ENCODE measurements at regions not wholly inside any gene's neighbourhood (a gene's known extent, or its start where the extent isn't known, plus 50 kb on each side); places are given as distances from the start of the nearest gene placed in this dataset.

DNA sequence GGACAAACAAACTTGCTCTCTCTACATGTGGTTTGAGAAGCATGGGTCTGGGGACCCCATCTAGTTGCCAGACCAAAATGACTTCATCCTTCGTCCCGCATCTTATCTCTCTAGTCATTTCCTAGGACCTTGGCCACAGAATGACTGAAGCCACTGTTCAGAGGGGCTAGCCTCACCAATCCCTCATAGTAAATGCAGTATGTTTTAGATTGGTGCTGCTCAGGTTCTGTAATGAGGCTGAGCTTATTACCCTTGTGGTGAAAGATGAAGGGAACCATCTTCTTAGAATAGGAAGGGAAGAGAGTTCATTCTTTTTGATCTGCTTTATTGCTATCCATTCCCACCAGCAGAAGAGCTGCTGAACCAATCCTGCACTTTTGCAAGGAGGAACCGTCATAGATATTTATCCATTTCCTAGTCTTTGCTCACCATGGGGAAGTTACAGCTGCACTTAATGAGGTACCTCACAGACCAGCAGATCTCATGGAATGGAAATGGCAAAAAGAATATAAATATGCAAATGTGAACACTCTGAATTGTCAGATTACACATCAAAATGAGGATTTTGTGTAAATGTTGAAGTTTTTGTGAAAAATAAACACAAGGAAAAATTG is 436.7 kb downstream of the LPIN1 start:
- no peak overlapping the region for H3K27ac ChIP-seq
- TF ChIP-seq, protein P1, sequence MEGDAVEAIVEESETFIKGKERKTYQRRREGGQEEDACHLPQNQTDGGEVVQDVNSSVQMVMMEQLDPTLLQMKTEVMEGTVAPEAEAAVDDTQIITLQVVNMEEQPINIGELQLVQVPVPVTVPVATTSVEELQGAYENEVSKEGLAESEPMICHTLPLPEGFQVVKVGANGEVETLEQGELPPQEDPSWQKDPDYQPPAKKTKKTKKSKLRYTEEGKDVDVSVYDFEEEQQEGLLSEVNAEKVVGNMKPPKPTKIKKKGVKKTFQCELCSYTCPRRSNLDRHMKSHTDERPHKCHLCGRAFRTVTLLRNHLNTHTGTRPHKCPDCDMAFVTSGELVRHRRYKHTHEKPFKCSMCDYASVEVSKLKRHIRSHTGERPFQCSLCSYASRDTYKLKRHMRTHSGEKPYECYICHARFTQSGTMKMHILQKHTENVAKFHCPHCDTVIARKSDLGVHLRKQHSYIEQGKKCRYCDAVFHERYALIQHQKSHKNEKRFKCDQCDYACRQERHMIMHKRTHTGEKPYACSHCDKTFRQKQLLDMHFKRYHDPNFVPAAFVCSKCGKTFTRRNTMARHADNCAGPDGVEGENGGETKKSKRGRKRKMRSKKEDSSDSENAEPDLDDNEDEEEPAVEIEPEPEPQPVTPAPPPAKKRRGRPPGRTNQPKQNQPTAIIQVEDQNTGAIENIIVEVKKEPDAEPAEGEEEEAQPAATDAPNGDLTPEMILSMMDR (conservative IDR thresholded peaks at IDR 0.05), result no peak

DNA sequence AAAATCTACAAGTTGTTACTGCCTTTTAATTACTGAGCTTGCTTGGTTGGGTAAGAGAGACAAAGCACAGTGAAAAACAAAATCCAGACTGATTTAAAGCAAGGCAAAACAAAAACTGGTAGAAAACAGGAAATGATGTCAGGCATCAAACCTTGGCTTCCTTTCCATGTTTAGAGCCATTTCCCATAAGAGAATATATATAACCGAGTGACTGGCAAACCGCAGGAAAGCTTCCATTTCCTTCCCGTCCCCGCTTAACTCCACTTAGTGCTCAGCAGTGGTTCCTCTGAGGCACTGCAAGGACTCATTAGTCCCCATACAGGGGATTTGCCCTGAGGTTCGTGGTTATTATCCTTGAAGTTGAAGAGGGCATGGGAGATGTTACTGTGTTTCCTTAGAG is 446.3 kb downstream of the LPIN1 start:
- TF ChIP-seq, protein P1 (conservative IDR thresholded peaks at IDR 0.05), result no peak
- H3K27ac ChIP-seq, result no peak overlapping the region

DNA sequence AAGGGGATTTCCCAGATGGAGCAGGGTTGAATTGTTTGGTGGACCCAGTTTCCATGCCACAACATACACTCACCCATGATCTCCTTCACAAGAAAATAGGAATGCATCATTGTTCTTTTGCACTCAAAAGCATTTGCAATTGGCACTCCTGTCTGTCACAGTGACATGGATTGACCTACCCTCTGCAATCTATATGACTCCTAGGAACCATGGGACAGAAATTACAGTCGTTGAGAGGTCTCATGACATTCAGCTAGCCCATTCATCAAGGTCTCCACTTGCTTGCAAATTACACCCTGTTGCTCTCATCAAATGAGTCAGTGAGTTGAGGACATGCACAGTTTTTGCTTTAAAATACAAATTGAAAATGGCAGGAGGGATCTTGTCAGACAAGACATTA is 448.5 kb downstream of the LPIN1 start:
- H3K27ac ChIP-seq, result no peak overlapping the region
- TF ChIP-seq, protein P1 (conservative IDR thresholded peaks at IDR 0.05), result no peak

DNA sequence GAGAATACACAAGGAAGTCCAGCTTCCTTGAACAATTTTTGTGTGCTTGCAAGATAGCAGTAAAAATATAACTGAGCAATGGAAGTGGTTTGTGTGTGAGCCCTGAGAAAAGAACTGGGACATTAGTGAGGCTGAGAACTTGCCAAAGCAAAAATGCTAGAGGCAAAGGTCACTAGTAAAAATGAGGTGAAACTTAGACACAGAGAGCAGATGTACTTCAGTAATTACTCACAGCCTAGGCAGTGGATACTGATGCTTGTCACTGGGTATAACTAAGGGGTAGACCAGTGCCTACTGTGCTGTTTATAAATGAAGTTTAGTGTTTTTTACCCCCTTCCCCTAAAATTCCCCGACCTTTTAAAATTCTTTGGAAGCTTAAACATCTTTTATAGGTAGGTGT is 450.1 kb downstream of the LPIN1 start:
- TF ChIP-seq, protein P1 (conservative IDR thresholded peaks at IDR 0.05), result no peak
- H3K27ac ChIP-seq, result no peak overlapping the region

DNA sequence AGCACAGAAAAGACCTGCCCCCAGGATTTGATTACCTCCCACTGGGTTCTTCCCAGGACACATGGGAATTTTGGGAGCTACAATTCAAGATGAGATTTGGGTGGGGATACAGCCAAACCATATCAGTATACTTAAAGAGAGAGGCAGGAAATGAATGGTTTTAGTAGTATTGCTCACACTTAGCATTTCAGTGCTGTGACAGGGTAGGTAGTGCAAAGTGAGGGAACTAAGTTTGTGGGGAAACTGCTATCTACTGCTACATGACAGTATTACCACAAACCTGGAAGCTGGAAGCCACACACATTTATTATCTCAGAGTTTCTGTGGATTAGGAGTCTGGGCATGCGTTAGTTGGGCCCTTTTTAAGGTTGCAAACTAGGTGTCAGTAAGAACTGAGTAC is 450.7 kb downstream of the LPIN1 start:
- no peak overlapping the region for H3K27ac ChIP-seq
- TF ChIP-seq, protein P1 (conservative IDR thresholded peaks at IDR 0.05), result no peak

DNA sequence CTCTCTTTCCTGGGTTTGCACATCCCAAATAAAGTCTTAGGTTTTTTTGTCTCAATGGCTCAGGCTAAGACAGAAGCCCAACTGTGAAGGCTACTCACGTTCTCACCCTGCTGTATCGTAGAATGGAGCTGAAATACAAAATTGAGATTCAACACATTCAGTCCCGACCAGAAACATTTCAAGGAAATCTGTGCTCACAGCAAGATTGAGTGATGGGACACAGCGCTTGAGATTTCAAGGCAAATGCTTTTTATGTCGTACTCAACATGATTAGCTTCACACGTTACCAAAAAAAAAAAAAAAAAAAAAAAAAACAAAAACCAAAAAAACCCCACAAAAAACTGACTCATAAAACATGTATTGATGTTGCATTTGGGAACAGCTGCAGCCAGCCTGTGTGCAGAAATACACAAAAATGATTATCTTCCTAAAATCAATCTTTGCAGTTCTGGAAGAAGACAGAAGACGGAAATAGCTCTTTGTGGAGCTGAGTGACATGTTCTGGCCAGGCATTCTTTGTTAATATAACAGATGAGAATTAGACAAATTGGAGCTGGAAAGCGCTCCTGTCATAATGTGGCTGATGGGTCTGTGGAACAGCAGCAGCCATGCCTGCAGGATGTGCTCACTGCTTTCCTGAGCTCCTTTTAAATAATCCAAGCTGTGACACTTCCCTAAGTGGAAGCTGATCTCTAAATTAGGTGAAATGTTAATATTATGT is 453.2 kb downstream of the LPIN1 start:
- no peak overlapping the region for H3K27ac ChIP-seq
- TF ChIP-seq, protein P1 (conservative IDR thresholded peaks at IDR 0.05), result no peak

DNA sequence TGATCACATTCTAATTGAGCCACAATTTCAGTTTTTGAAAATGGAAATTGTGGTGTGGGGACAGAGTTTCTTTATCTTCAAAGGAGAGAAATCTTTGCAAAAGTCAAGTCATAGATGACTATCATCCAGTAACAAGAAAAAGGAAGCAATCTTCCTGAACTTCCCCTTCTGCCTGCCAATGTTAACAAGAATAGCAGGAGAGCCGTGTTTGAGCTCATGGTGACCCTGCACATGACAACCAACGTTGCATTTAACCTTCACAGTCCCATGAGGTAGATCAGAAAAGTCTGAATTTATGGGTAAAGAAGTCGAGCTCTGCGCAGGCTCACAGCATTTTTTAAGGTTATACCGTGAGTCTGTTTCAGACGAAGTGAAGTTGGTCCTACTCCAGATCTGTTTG is 454.9 kb downstream of the LPIN1 start:
- TF ChIP-seq, protein P1 (conservative IDR thresholded peaks at IDR 0.05), result no peak
- no peak overlapping the region for H3K27ac ChIP-seq
